HCEC 1CT (cell line): ENCODE measurements at regions not wholly inside any gene's neighbourhood (a gene's known extent, or its start where the extent isn't known, plus 50 kb on each side); places are given as distances from the start of the nearest gene placed in this dataset.
"Not testable (repeated sequence)": the region's sequence is repeated elsewhere in the genome, so short reads cannot be mapped to it uniquely, and the experiment has no call there.

Experiments used
- DNase-seq: peaks from one replicate; pipeline ENCODE4 v3.0.0-alpha.2; 2017

DNA sequence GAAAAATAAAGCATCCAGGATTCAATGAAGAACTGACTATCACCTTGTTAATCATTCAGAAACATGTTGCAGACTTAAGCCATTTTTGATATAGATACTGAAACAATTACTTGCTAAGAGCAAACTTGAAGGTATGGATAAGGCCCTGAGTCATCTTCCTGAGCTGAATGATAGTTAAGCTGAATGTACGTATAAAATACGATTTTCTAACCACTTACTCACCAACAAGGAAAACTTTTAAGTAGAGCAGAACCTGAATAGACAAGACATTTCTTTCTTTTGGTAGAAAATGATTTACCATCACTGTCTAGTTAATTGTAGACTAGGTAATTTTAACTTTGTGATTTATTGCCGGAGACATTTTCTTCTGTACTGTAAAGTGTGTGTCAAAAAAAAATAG, 261.2 kb downstream of the RTP5 start:
- not testable (repeated sequence) for DNase-seq

DNA sequence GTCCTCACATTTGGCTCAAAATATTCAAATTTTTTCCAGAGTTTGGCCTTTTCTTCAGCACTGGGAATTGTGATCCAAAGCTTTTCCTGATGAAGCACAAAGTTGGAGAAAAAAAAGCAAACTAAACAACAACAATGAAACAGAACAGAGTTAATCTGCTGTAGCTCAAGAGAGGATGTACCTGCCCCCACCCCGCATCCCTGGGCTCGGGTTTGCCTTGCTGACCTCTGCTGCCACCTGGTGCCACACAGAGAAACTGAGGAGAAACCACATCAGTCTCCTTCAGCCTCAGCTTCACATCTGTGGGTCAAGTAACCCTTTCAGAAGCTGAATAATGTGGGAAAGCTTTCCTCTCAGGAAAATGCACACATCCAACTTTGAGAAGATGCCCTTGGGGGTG, 290.4 kb downstream of the RTP5 start:
- not testable (repeated sequence) for DNase-seq

DNA sequence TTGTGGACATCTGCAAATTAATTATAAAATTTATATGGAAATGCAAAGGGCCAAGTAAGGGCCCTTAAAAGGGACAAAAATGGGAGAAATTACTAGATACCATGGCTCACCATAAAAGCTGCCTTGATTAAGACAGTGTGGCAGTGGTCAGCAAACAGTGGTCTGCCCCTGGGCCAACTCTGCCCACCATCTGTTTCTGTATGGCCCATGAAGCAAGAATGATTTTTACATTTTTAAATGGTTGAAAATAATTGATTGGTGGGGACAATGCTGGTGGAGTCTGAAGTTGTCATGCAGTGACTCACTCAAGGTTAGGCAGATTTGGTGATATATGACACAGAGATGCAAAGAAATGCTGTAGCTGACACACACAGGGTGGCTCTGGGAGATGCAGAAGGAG, 295.6 kb downstream of the RTP5 start:
- DNase-seq: not testable (repeated sequence)

DNA sequence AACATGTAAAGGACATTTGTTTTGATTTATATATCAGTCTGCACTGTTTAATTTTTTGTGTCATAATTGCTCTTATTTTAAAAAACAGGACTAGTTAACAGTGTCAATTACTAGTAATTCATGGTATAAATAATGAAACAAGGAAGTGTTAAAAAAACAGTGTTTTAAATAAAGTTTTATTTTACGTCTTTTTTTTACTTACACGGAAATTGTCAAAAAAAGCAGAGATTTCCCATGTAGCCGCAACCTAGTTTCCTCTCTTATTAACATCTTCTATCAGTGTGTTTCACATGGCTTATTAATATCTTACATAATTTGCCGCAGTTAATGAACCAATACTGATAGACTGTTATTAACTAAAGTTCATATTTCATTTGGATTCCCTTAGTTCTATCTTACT, 301.8 kb downstream of the RTP5 start:
- not testable (repeated sequence) for DNase-seq
